ENCODE measurements at regions not wholly inside any gene's neighbourhood (a gene's known extent, or its start where the extent isn't known, plus 50 kb on each side); places are given as distances from the start of the nearest gene placed in this dataset.

- no peak for DNase-seq
Observed at GRCh38 chr6:5946701-5947100, 60.0 kb downstream of the NRN1 start.

GRCh38 chr6:5946181-5946580 is 60.5 kb downstream of the NRN1 start:
- no peak for DNase-seq

GRCh38 chr6:5943591-5943990 is 63.1 kb downstream of the NRN1 start:
- DNase-seq: no peak

- no peak for DNase-seq
Observed at GRCh38 chr6:5942591-5942990, 64.1 kb downstream of the NRN1 start.

- no peak for DNase-seq
Observed at GRCh38 chr6:5941188-5941587, 65.5 kb downstream of the NRN1 start.

- no peak for DNase-seq
Observed at GRCh38 chr6:5938934-5939333, 67.8 kb downstream of the NRN1 start.

GRCh38 chr6:5937936-5938706 is 68.6 kb downstream of the NRN1 start:
- no peak for DNase-seq

- no peak for DNase-seq
Observed at GRCh38 chr6:5937169-5937909, 69.4 kb downstream of the NRN1 start.

- no peak for DNase-seq
Observed at GRCh38 chr6:5936631-5937030, 70.1 kb downstream of the NRN1 start.

- DNase-seq: no peak
Observed at GRCh38 chr6:5936140-5936539, 70.6 kb downstream of the NRN1 start.

- DNase-seq: no peak
Observed at GRCh38 chr6:5930968-5931367, 75.8 kb downstream of the NRN1 start.

GRCh38 chr6:5930143-5930770 is 76.5 kb downstream of the NRN1 start:
- DNase-seq: no peak

- no peak for DNase-seq
Observed at GRCh38 chr6:5923840-5924239, 82.9 kb downstream of the NRN1 start.

GRCh38 chr6:5922230-5922629 is 84.5 kb downstream of the NRN1 start:
- no peak for DNase-seq

- DNase-seq: no peak
Observed at GRCh38 chr6:5909721-5910120, 97.0 kb downstream of the NRN1 start.

- no peak for DNase-seq
Observed at GRCh38 chr6:5906842-5907241, 99.9 kb downstream of the NRN1 start.

- DNase-seq: no peak
Observed at GRCh38 chr6:5906340-5906670, 100.4 kb downstream of the NRN1 start.

- DNase-seq: no peak
Observed at GRCh38 chr6:5905431-5906339, 101.0 kb downstream of the NRN1 start.

- DNase-seq: no peak
Observed at GRCh38 chr6:5904532-5904931, 102.2 kb downstream of the NRN1 start.

GRCh38 chr6:5899216-5900045 is 107.3 kb downstream of the NRN1 start:
- no peak for DNase-seq

- no peak for DNase-seq
Observed at GRCh38 chr6:5898563-5898962, 108.2 kb downstream of the NRN1 start.

GRCh38 chr6:5898102-5898501 is 108.6 kb downstream of the NRN1 start:
- no peak for DNase-seq

Measured in NCI-H1417 (cell line).